Skeletal muscle satellite cell (primary cell): ENCODE measurements at regions not wholly inside any gene's neighbourhood (a gene's known extent, or its start where the extent isn't known, plus 50 kb on each side); places are given as distances from the start of the nearest gene placed in this dataset.
"Not testable (repeated sequence)": the region's sequence is repeated elsewhere in the genome, so short reads cannot be mapped to it uniquely, and the experiment has no call there.

Source experiments
- H3K27me3 ChIP-seq: 2 replicates; pipeline ENCODE4 v1.7.0; 2013; ENCODE audit warnings: low read length; ENCODE audit not compliant: control insufficient read depth, insufficient read depth
- H3K36me3 ChIP-seq: 2 replicates; pipeline ENCODE4 v1.7.0; 2013; ENCODE audit warnings: mild to moderate bottlenecking, control low read depth, low read length; ENCODE audit not compliant: insufficient read depth
- H3K4me1 ChIP-seq: 2 replicates; pipeline ENCODE4 v1.7.0; 2013; ENCODE audit warnings: low read length; ENCODE audit not compliant: control insufficient read depth, insufficient read depth
- H3K4me2 ChIP-seq: 2 replicates; pipeline ENCODE4 v1.7.0; 2013; ENCODE audit warnings: mild to moderate bottlenecking, low read length
- H3K4me3 ChIP-seq: 2 replicates; pipeline ENCODE4 v1.7.0; 2013; ENCODE audit warnings: low read length
- H3K9ac ChIP-seq: 2 replicates; pipeline ENCODE4 v1.7.0; 2013; ENCODE audit warnings: mild to moderate bottlenecking, low read depth, low read length, moderate library complexity
- H3K9me3 ChIP-seq: replicated peaks from 2 replicates; pipeline ENCODE4 v1.7.0; 2013; ENCODE audit warnings: mild to moderate bottlenecking, control low read depth, low read length

- H3K9me3 ChIP-seq, result no peaks in the 10 kb centered on the region
- H3K9ac ChIP-seq, result no peak overlapping the region
- H3K4me2 ChIP-seq, result no peak overlapping the region
- peaks cover 4% of the 10 kb centered on the region for H3K4me1 ChIP-seq
- H3K27me3 ChIP-seq, result no peaks in the 10 kb centered on the region
- H3K4me3 ChIP-seq, result no peak overlapping the region
- no peaks in the 10 kb centered on the region for H3K36me3 ChIP-seq
Observed at GRCh38 chr20:22949331-22950109, 85.6 kb upstream of the SSTR4 start.

- Histone ChIP-seq H3K9me3 (no peaks in the 10 kb centered on the region), H3K4me3 (no peak overlapping the region), H3K9ac (no peak overlapping the region), H3K36me3 (no peaks in the 10 kb centered on the region), H3K4me2 (no peak overlapping the region), H3K4me1 (peaks cover under 1% of the 10 kb centered on the region), H3K27me3 (peaks cover 4% of the 10 kb centered on the region)
Observed at GRCh38 chr20:22951966-22952365, 83.1 kb upstream of the SSTR4 start.

- no peaks in the 10 kb centered on the region for H3K4me1 ChIP-seq
- H3K4me2 ChIP-seq, result no peak overlapping the region
- H3K27me3 ChIP-seq, result peaks cover 19% of the 10 kb centered on the region
- H3K9me3 ChIP-seq, result no peaks in the 10 kb centered on the region
- H3K36me3 ChIP-seq, result no peaks in the 10 kb centered on the region
- no peak overlapping the region for H3K9ac ChIP-seq
- no peak overlapping the region for H3K4me3 ChIP-seq
Observed at GRCh38 chr20:22954661-22955060, 80.5 kb upstream of the SSTR4 start.

GRCh38 chr20:22958390-22958789 is 76.7 kb upstream of the SSTR4 start:
- H3K36me3 ChIP-seq, result no peaks in the 10 kb centered on the region

GRCh38 chr20:22962567-22963439 is 72.3 kb upstream of the SSTR4 start:
- H3K9me3 ChIP-seq, result no peaks in the 10 kb centered on the region
- H3K4me1 ChIP-seq, result no peaks in the 10 kb centered on the region
- H3K9ac ChIP-seq, result no peak overlapping the region
- no peak overlapping the region for H3K4me2 ChIP-seq
- peaks cover 18% of the 10 kb centered on the region for H3K27me3 ChIP-seq
- H3K36me3 ChIP-seq, result no peaks in the 10 kb centered on the region
- no peak overlapping the region for H3K4me3 ChIP-seq

More at GRCh38 chr20:22958390-22958789, 76.7 kb upstream of the SSTR4 start:
- no peaks in the 10 kb centered on the region for H3K4me1 ChIP-seq
- no peak overlapping the region for H3K9ac ChIP-seq
- H3K4me3 ChIP-seq, result no peak overlapping the region
- no peak overlapping the region for H3K4me2 ChIP-seq
- H3K9me3 ChIP-seq, result no peaks in the 10 kb centered on the region
- H3K27me3 ChIP-seq, result peaks cover 28% of the 10 kb centered on the region

GRCh38 chr20:22963581-22963980 is 71.5 kb upstream of the SSTR4 start:
- H3K9me3 ChIP-seq, result no peaks in the 10 kb centered on the region

GRCh38 chr20:22966787-22967464 is 68.2 kb upstream of the SSTR4 start:
- no peaks in the 10 kb centered on the region for H3K36me3 ChIP-seq
- no peaks in the 10 kb centered on the region for H3K4me1 ChIP-seq
- H3K4me3 ChIP-seq, result no peak overlapping the region
- no peak overlapping the region for H3K4me2 ChIP-seq
- no peak overlapping the region for H3K9ac ChIP-seq
- H3K9me3 ChIP-seq, result no peaks in the 10 kb centered on the region
- no peaks in the 10 kb centered on the region for H3K27me3 ChIP-seq

More at GRCh38 chr20:22963581-22963980, 71.5 kb upstream of the SSTR4 start:
- no peaks in the 10 kb centered on the region for H3K36me3 ChIP-seq
- H3K27me3 ChIP-seq, result peaks cover 14% of the 10 kb centered on the region
- no peak overlapping the region for H3K4me2 ChIP-seq
- no peak overlapping the region for H3K4me3 ChIP-seq
- H3K9ac ChIP-seq, result no peak overlapping the region
- no peaks in the 10 kb centered on the region for H3K4me1 ChIP-seq

GRCh38 chr20:22967706-22968105 is 67.4 kb upstream of the SSTR4 start:
- not testable (repeated sequence) for H3K27me3 ChIP-seq, H3K4me2 ChIP-seq, H3K9ac ChIP-seq, H3K4me3 ChIP-seq, H3K36me3 ChIP-seq, H3K4me1 ChIP-seq, H3K9me3 ChIP-seq

GRCh38 chr20:22969031-22969430 is 66.1 kb upstream of the SSTR4 start:
- H3K9ac ChIP-seq, H3K4me1 ChIP-seq, H3K4me3 ChIP-seq, H3K36me3 ChIP-seq, H3K9me3 ChIP-seq, H3K4me2 ChIP-seq, H3K27me3 ChIP-seq: not testable (repeated sequence)

- H3K4me2 ChIP-seq, H3K9me3 ChIP-seq, H3K4me3 ChIP-seq, H3K9ac ChIP-seq, H3K4me1 ChIP-seq, H3K27me3 ChIP-seq, H3K36me3 ChIP-seq: not testable (repeated sequence)
Observed at GRCh38 chr20:22971077-22971476, 64.0 kb upstream of the SSTR4 start.

GRCh38 chr20:22974354-22974753 is 60.8 kb upstream of the SSTR4 start:
- Histone ChIP-seq H3K36me3 (no peaks in the 10 kb centered on the region), H3K9ac (no peak overlapping the region), H3K4me3 (no peak overlapping the region), H3K4me1 (peaks cover 3% of the 10 kb centered on the region), H3K27me3 (peaks cover 4% of the 10 kb centered on the region), H3K9me3 (no peaks in the 10 kb centered on the region), H3K4me2 (no peak overlapping the region)
